ENCODE measurements at regions not wholly inside any gene's neighbourhood (a gene's known extent, or its start where the extent isn't known, plus 50 kb on each side); places are given as distances from the start of the nearest gene placed in this dataset.

DNA sequence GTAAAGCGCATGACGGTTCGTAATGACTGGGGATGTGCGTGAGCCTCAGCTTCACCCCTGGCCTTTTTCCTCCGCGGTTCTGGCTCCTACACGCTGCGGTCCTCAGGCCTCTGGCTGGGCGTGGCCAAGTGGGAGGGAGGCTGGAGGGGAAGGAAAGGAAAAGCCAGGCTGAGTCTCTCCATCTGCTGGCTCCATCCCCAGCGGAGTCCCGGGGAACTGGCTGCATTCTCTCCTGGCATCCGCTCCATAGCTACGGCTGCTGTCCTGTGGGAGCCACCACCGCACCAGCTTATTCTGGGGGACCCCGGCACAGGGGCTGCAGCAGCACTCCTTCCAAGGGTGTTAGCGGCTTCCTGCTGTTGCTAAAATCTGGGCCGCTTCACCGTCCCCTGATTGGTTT, 68.2 kb upstream of the SLC24A4 start:
- DNase-seq, result no peak
- peaks cover 59 to 68% of the 10 kb centered on the region in 2 donors for H3K27me3 Mint-ChIP-seq
- ATAC-seq (replicated peaks), result no peak

DNA sequence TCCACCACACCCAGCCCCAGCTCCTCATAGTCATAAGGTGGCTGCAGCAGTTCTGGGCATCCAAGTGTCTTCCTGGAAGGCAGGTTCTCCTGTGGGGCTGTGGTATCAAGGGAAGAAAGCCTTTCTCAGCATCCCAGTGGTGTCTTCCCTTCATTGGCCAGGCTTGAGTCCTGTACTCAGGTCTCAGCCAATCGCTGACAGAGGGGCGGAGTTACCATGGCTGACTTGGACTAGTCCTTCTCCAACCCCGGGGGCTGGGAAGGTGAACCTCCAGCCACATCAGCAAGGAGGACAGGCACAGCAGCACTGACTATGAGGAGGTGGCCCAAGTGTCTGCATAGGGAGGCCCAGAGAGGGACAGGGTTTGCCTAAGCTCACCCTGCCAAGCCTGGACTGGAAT, 64.0 kb upstream of the SLC24A4 start:
- Mint-ChIP-seq H3K27ac (no peak overlapping the region), H3K36me3 (no peaks in the 10 kb centered on the region), H3K9me3 (no peaks in the 10 kb centered on the region), H3K4me3 (no peak overlapping the region), H3K4me1 (peaks cover 19 to 24% of the 10 kb centered on the region in 2 donors), H3K27me3 (peaks cover 33 to 41% of the 10 kb centered on the region in 2 donors)
- ATAC-seq (replicated peaks) (peak; percentile 10 to 15), DNase-seq (no peak)

More for the DNA sequence above, 68.2 kb upstream of the SLC24A4 start:
- Mint-ChIP-seq H3K4me3 (no peak overlapping the region), H3K27ac (peak overlapping the region; percentile 6), H3K4me1 (peaks cover 12 to 13% of the 10 kb centered on the region in 2 donors), H3K9me3 (no peaks in the 10 kb centered on the region), H3K36me3 (no peaks in the 10 kb centered on the region)

DNA sequence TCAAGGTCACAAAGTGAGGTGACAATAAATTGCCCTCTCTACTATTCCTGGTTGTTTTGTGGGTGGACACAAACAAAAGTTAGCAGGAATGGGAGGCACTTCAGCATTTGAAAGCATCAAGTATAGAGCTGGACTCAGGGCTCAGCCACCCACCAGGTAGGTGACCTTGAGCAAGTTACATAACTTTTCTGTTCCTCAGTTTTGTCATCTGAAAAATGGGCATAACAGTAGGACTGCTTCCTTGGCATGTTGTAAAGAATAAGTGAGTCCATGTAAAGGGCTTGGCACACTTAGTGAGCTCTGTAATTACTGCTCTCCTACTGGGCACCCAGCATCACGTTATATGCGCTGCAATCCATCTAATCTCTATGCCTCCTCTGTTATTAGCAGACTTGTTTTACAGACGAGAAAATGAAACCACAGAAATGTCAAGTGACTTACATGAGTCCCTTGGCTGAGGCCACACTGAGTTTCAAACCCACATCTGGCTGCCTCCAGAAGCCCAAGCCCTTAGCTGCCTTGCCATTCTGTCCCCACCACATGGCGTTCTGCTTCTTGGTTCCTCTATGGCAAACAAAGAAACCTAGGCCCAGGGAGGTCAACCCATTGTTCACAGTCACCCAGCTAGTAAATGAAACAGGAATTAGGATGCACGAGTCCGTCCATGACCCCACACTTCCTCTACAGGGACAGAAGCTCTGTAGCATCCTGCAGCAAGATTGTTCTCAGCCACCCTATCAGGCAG, 63.2 kb upstream of the SLC24A4 start:
- DNase-seq (peak; percentile 76), ATAC-seq (replicated peaks) (peak; percentile 89 to 90)
- Mint-ChIP-seq H3K27me3 (peaks cover 25 to 38% of the 10 kb centered on the region in 2 donors), H3K36me3 (no peaks in the 10 kb centered on the region), H3K4me1 (peaks cover 19 to 27% of the 10 kb centered on the region in 2 donors), H3K4me3 (no peak overlapping the region), H3K27ac (no peak overlapping the region), H3K9me3 (no peaks in the 10 kb centered on the region)

DNA sequence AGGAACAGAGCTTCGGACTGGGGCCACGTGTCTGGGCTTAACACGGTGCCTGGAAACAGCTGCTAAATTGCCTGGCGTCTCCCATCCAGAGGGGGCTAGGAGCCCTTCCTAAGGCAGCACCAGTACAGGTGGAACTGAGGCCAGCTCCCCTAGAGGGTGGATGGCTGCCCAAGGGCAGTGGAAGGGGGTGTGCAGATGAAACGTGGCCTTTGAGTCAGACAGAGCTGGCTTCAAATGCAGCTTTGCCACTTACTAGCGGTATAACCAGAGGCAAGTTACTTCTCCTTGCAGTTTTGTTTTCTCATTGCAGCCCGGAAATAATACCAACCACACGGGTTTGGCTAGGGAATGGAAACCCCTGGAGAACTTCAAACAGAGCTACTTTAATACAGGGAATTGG, 59.3 kb upstream of the SLC24A4 start:
- H3K27me3 Mint-ChIP-seq, result peaks cover 8 to 36% of the 10 kb centered on the region in 2 donors
- no peak overlapping the region for H3K27ac Mint-ChIP-seq
- H3K4me3 Mint-ChIP-seq, result no peak overlapping the region
- peaks cover 15 to 20% of the 10 kb centered on the region in 2 donors for H3K4me1 Mint-ChIP-seq
- no peaks in the 10 kb centered on the region for H3K36me3 Mint-ChIP-seq
- DNase-seq (no peak), ATAC-seq (replicated peaks) (no peak)
- no peaks in the 10 kb centered on the region for H3K9me3 Mint-ChIP-seq

DNA sequence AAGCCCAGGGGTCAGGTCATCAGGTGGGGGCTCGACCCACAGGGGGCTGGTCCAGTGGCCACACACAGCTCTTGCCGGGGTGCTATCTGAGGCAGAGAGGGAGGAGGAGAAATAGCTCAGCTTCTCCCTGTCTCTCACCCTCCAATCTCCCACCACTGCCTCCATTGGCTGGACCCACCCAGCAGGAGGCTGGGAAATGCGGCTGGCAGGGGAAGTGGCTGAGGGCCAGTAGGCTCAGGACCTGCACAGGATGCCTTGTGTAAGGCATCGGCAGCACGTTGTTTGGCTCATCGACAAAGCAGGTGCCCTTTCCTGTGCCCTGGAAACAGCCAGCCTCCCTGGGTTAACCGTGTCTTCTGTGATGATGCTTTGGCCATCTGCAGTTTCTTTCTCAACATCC, 58.8 kb upstream of the SLC24A4 start:
- DNase-seq (no peak), ATAC-seq (replicated peaks) (no peak)
- Mint-ChIP-seq H3K36me3 (no peaks in the 10 kb centered on the region), H3K4me3 (no peak overlapping the region), H3K9me3 (no peaks in the 10 kb centered on the region), H3K27ac (no peak overlapping the region), H3K4me1 (peaks cover 12 to 16% of the 10 kb centered on the region in 2 donors), H3K27me3 (peaks cover 8 to 38% of the 10 kb centered on the region in 2 donors)

DNA sequence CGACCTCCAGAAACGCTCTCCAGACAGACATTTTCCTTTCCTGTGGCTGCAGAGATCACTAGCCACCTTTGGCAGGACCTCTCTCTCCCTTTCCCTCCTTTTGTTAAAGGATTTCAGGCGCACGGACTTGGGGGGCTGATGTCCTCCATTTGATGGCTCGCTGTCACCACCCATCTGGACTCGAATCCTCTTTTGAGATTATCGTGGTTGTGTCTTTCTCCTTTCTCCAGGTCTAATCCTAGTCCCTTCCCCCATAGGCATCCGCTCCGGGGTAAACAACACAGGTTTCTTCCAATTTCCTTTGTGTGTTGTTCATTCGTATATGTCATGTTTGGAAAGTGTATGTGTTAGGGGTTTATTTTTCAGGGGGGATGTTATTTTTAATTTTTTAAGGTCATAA, 56.7 kb upstream of the SLC24A4 start:
- H3K9me3 Mint-ChIP-seq, result no peaks in the 10 kb centered on the region
- DNase-seq, result no peak
- H3K4me1 Mint-ChIP-seq, result peaks cover 2 to 6% of the 10 kb centered on the region in 2 donors
- peaks cover 15 to 51% of the 10 kb centered on the region in 2 donors for H3K27me3 Mint-ChIP-seq
- H3K4me3 Mint-ChIP-seq, result no peak overlapping the region
- no peak for ATAC-seq (replicated peaks)
- no peaks in the 10 kb centered on the region for H3K36me3 Mint-ChIP-seq
- no peak overlapping the region for H3K27ac Mint-ChIP-seq
